SHP77 (cell line): ENCODE measurements at regions not wholly inside any gene's neighbourhood (a gene's known extent, or its start where the extent isn't known, plus 50 kb on each side); places are given as distances from the start of the nearest gene placed in this dataset.

ENCODE experiments used
- DNase-seq, 2 experiments: peaks; one replicate each; lab custom pipeline; 2025; lab: John Stamatoyannopoulos, UW

DNA sequence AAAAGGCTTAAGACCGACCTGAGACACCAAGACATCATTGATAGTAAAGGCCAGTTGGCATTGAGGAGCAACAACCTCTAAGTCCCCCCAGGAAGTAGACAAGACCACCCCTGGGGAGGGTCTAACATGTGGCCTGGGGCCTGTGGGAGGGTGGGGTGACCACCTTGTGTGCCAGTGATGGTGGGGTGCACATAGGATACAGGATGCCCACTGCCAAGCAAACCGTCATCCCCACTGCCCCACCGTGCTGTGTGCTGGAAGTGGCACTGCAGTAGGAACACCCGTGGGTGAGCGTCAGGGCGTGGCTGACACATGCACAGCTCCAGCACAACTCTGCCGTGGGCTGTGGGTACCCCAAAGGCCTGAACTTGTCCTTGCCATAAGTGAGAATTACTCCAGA is 84.3 kb upstream of the LGALSL start:
- no peak for DNase-seq

DNA sequence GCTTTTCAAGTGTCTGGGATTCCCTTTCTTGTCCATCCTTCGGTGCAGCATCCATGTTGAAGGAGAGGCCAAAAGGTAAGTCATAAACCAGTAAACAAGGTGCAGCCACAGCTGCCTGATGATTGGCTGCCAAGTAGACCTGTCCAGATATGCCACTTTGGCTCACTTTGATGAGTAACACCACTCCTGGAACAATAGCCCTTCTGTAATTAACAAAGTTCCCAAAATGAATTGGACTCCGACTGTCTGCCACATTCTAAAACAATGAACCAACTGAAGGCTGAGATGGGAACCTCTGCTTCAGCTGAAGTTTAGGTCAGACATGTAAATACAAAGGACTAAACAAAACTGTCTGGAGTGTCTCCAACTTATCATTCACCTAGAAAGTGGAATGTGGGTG is 82.2 kb upstream of the LGALSL start:
- no peak for DNase-seq

DNA sequence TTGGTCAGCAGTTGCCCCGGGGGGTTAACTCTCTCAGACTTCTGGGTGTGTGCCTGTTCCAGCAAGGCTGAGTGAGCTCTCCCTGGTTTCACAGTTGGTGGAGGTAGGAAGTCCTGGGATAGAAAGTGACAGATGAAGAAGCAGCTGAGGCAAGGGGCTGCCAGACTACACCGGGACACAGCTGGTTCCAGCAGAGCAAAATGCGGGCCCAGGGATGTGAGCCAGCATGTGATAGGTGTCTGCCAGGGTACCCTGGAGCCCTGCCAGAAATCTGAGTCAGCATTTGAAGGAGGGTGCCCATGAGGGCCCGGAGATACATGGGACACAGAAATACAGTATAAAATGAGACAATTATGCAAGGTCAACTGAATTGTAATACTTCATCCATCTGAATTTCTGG is 79.3 kb upstream of the LGALSL start:
- DNase-seq = no peak

DNA sequence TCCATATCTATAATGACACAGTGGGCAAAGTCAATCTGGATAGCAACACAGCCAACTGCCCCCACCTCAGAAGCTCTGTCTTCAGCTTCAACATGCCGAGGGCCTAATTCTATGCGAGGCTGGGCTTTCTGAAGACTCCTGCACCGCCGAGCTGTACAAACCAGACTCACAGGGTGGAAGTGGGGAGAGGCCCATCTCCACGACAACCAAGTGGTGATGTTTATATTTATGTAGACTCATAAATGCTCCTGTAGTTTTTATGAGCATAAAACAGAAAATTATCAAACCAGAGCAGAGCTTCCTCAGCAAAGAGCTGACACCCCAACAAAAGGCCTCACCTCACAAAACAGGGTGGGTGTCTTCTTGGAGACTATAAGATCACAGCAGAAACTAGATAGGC is 77.0 kb upstream of the LGALSL start:
- DNase-seq = no peak

DNA sequence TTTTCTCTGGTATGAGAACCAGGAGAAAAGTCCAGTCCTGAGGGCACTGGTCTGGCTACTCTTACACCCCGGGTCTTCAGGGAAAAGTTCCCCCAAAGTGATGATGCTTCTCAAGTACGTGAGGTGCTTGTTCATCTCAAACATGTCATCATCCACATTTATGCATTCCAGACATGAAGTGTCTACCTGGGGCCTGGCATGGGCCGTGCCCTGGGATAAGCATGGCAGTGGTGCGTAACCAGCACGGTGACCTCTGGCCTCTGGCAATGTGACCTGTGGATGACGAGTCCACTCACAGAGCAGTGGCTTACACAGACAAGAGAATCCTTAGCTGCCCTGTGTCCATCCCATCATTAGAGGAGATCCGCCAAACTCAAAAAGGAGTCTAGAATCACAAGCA is 74.8 kb upstream of the LGALSL start:
- no peak for DNase-seq

DNA sequence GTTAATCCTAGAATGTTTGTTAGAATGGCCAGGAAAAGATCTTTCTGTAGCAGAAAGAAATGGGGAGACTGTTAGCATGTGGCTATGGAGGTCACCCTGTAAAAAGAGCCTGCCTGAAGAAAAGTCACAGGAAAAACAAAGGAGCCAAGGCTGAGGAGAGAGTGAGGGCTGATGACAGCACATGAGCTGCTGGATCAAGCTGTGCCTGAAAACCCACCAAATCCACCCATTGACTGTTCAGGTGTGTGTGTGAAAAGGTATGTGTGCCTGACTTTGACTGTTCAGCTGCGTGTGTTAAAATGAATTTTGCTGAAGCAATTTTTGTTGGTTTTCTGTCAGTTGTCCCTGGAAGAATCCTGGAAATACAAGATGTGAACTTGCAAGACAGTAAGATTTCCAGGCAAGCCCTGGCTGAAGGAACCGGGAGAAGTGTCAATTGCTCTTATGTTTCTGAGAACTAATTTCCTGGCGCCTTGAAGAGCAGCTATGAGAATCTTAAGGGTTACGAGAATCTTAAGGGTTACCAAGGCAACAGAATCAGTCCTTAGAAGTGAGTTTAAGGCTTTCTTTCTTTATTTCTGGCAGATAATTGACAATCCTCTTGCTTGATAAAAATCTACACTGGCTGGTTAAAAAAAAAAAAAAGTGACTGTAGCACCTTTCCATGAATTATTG is 73.0 kb upstream of the LGALSL start:
- no peak for DNase-seq

DNA sequence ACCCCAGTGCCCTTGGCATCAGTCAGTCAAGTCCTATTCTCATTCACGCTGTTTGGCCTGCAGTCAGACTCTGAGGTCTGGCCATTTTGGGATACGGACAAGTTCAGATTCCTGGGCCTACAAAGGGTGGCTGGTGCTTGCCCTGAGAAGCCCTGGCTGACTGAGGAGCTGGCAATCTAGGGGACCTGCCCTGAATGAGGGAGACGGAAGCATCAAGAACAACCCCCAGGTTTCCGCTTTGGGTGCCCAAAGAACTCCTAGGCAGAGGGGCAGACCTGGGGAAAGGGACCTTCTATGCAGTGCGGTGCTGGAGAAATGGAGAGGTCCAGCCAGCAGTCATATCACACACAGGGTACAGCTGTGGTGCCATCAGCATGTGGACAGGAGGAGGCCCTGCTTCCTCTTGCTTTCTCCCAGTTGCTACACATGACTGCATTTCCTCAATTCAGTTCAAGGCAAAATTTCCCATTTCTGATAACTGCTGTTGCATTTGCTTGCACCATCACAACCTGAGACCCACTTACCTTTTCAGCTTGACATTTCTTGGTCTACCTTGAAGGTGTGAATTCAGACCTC is 70.9 kb upstream of the LGALSL start:
- no peak for DNase-seq

DNA sequence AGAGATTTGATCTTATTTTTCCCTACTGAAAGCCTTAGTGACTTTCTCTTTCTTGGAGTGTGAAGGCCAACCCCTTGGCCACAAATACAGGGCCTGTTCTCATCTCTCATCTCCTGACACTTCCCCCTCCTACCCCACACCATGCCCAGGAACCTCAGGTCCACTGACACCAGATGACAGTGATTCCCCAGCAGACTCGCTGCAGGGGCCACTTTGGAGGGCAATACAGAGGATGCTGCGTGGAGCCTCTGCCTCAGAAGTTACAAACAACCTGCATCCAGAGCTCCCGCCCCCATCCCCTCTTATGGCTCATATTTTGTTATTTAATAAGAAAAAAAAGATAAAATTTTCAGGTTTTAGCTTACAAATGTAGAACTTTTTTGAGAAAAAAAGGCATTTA is 70.1 kb upstream of the LGALSL start:
- DNase-seq = no peak

DNA sequence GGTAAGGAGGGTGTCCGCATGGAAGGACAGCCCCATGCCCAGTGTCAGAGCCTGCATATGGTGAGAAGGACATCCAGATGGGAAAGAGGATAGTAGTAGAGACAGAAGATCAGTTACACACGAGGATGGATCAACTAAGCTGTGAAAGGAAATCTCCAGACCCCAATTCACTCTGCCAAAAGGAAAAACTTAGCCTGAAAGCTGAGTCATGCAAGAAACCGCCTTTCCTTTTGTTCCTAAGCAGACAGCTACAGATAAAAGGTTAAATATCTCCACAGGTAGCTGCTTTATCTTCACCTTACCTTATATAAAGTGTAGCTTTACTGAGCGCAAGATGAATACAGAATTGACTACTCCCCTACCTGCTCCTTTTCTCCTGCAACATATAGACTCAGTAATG is 67.3 kb upstream of the LGALSL start:
- no peak for DNase-seq

DNA sequence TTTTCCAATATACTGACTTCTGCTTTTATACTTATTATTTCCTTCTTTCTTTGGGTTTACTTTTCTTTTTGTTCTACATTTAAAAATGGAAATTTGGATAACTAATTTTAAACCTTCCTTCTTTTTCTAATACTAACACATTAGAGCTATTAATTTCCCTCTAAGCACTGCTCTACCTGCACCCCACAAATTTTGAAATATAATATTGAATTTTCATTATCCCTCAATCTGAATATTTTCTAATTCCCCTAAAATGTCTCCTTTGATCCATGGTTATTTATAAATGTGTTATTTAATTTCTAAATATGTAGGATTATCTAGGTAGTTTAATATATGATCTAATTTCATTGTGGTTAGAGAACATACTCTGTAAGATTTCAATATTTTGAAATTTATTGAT is 63.4 kb upstream of the LGALSL start:
- no peak for DNase-seq

DNA sequence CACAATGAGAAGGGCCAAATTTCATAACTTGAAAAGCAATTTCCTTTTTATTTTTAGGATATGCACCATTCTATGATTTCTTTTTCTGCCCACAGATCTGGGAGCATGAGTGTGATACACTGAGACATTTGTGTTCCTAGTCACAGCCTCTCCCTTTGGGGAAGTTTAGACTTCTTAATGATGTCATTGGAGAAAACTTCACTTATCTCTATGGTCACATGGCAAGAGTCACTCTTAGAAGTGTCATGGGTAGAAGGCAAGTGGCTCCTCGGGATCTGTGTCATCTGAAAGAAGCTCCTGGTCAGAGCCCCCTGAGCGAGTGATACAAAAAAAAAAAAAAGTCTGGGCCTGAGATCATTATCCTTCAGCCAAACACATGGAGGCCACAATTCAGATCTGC is 62.5 kb upstream of the LGALSL start:
- no peak for DNase-seq

DNA sequence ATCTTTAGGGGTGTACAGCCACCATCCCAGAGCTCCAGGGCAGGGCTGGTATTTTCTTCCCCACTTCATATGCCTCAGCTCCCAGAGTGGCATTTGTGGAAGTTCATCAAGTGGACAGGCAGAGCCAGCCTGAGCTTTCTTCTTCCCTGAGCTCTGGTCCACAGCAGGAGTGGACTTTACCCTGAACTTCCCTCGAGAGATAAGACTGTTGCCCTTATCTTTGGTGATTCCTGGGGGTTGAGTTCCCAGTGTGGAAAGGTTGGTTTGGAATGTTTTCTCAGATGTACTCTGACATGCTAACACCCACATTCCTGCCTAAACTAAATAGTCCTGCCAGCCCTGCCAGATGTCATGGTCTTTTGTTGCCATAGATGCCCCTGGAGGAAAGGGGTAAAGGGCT is 62.0 kb upstream of the LGALSL start:
- DNase-seq = no peak

DNA sequence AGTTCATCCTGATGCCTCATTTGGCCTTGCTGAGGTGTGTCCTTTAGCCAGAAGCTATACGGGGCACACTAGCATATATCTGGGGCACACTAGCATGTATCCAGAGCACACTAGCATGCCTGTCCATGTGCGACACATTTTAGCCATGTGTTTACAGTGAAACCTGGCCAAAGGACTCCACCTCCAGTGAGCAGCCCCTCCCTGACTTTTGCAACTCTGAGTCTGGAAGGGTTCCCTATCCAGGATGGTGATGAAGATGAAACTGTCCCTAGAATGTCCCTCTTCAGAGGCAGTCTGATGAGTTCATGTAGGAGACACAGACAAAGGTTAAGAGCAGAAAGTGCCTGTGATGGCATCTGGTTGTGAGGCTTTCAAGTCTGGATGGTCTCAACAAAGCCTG is 61.4 kb upstream of the LGALSL start:
- no peak for DNase-seq

DNA sequence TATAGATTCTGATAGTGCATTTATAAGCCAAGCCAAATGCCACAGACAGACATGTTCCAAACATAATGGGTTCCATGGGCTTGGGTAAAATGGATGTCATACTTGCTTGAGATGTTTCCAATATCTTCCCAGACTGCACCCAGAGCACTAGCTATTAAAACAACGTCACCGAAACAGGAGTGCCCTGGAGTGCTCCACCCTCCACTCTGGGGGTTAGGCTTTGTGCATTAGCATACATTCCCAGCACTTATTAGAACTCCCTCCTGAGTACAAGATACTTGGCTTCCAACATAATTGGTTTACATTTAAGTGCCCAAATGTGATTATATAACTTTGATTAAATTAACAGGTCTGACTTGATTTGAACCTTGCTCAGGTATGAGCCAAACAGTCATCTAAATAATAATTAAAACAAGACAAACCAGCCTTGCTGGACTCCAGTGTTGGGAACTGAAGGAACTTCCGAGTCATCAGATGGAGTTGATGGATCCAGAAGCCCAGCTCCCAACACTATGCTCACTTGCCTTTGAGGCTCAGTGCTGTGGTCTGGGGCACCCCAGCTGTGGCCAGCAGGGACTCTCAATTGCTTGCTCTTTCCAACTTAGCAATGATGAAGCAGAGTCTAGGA is 60.5 kb upstream of the LGALSL start:
- DNase-seq = no peak

DNA sequence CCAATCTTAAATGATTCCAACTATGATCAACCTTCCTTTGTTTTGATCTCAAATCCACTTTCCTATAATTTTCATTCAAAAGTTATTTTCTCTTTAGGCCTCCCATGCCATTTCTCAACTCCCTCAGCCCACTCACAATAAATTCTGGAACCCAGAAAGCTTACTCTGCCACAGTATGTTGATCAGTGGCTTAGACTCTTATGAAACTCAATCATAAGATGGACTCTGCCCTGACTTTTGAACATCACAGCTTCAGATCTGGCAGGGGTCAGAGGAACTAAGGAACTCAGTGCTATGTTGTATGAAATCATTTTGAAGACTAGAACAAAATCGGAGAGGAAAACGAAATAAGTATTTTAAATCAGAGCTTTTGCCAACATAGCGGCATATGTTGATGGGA is 59.8 kb upstream of the LGALSL start:
- DNase-seq = no peak

DNA sequence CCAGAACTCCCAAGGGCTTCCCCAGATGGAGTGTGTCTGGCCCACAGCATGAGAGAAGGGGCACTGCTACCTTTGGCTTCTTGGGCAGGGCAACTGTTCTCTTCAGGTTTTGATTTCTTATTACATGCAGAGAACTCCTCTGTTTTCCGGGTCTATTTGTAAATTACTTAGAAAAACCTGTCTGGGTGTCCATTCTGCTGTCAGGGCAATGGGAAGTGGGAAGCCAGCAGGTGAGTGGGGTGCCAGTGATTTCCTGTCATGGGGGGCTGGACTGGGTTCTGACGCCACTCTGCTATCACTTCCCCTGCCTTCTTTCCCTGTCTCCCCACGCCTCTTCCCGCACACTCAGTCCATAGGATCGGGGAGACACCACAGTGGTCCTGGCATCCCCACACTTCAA is 58.0 kb upstream of the LGALSL start:
- DNase-seq = no peak

DNA sequence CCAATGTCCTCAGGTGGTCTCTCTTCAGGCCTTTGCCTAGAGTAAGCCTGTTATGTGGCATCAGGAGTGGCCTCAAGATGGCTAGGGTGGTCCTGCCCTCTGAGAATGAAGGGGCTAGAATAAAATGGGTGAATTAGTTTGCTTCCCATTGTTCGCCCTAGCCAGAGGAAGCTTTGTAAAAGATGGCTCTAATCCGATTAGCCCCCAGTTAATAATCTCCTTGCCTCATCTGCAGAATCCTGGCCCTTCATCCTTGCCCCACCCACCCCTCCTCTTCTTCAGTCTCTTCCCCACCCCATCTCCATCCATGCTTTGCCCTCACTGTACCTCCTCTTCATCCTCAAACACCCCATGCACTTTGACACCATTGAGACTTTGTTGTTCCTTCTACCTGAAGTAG is 57.4 kb upstream of the LGALSL start:
- DNase-seq = no peak

DNA sequence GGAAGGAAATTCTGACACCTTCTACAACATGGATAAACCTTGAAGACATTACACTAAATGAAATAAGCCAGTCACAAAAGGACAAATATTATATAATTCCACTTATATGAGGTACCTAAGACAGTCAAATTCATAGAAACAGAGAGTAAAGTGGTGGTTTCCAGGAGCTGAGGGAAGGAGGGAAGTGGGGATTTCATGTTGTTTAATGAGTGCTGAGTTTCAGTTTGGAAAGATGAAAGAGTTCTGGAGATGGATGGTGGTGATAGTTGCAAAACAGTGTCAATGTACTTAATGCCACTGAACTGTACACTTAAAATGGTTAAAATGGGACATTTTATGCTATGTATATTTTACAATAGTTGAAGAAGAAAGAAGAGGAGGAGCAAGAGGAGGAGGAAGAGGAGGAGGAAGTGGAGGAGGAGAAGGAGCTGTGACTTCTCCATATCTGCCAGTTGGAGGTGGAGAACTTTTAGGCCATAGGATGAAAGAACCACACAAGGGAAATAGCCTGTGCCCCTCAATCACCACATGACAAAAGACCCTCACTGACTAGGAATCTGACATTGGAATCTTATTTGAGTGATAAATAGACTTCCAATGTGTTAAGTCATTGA is 55.3 kb upstream of the LGALSL start:
- no peak for DNase-seq

DNA sequence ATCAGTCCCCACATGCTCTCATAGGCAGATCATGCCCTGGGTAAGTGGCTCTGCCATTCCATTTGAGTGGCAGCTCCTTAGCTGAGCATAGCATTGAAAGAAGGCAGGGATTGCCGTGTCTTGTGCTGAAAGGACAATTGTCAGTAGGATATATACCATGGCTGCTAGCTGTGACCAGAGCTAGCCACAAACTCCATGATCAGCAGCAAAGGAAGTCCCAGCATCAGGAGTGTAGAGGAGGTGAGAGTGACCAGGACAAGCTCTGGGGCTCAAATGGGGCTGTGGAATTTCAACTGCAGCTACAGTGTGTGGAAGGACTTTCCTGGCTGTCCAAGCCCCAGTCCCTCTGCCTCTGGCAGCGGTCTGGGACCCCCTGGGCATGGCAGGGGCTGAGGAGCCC is 54.4 kb upstream of the LGALSL start:
- DNase-seq = no peak

DNA sequence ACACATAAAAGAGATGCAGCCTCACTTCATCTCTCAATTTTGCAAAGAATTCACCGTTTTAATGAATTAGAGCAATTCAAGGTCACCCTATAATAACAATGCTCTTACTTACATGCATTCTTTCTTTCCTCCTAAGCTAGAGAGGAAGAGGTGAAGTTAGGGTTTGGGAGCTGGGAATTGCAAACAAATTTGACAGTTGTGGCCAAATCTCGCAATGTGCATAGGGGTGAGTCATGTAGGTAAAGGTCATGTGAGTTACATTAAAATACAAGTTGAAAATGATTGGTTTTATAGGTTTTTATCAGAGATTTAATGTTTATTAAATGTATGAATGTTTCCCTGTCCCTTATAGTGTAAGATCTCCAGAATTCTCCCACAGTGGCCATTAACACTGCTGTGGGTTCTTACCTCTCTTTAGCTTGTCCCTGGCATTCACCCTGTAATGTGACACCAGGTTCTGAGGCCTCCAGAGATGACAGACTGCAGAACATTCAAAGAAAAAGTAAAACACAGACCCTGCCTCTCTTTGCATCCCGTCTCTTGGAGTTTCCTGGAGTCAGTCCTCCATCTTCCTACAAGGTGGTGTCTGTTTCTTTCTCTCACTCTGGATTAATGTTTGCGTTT is 53.7 kb upstream of the LGALSL start:
- no peak for DNase-seq

DNA sequence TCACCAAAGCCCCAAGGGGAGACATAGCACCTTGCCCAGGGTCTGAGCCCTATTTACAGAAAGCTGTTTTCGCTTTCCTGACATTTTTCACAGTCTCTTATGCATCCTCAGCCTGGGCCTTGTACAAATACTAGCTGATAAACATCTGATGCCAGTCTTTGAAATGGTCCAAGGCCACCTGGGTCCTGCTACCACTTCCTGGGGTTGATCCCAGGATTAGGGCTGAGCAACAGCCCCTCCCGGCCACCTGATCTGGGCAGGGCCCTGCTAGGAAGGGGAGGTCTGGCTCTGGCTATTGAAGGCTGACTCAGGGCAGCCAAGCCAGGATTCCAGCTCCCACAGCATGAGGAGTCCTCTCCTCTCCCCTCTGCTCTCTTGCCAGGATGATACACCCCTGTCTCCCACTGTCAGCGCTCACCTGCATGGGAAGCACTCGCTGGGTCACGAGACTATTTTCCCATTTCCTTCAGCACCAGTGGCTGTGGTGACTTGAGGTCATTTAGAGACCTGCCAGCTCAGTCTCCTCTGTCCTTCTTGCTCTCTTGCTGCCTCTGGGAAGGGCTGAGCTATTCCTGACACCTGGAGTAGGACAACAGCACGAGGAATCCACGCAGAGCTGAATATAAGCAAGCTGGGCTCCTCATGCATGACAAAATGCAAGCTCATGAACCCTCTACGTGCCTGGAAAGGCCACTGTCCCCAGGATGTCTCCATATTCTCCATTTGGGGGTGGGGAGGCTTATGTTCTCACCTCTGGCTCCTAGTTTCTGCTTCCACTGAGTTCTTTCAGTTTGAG is 53.0 kb upstream of the LGALSL start:
- peak in 1 of 2 experiments; percentile 22 for DNase-seq

DNA sequence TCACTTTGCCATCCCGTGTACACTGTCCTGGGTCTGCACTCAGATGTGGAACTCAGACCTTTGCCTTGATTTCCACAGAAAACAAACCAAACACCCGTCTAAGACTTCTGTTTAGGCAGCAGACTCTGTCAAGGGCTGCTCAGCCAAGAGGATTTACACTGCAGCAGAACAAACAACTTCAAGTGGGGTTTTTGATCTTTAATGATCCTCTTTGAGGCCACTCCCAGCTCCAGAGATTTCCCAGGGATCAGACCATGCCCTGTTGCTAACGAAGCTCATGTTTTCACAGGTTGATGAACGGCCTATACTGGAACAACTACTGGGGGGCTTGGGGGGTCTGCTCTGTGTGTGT is 52.5 kb upstream of the LGALSL start:
- DNase-seq = peak; percentile 22 to 24
